C4-2B (cell line): ENCODE measurements at regions not wholly inside any gene's neighbourhood (a gene's known extent, or its start where the extent isn't known, plus 50 kb on each side); places are given as distances from the start of the nearest gene placed in this dataset.

Source experiments
- H3K27ac ChIP-seq: fragments of 450-650 bp; 2 replicates; pipeline ENCODE4 v1.5.1; 2017
- ZFX ChIP-seq: fragments of 450-650 bp; IDR thresholded peaks from 2 replicates; pipeline ENCODE4 v1.6.1; 2017
- TF ChIP-seq, protein P1 (sequence below): fragments of 450-650 bp; conservative IDR thresholded peaks from 2 replicates; pipeline ENCODE4 v1.5.1; 2017; ENCODE audit warnings: mild to moderate bottlenecking

DNA sequence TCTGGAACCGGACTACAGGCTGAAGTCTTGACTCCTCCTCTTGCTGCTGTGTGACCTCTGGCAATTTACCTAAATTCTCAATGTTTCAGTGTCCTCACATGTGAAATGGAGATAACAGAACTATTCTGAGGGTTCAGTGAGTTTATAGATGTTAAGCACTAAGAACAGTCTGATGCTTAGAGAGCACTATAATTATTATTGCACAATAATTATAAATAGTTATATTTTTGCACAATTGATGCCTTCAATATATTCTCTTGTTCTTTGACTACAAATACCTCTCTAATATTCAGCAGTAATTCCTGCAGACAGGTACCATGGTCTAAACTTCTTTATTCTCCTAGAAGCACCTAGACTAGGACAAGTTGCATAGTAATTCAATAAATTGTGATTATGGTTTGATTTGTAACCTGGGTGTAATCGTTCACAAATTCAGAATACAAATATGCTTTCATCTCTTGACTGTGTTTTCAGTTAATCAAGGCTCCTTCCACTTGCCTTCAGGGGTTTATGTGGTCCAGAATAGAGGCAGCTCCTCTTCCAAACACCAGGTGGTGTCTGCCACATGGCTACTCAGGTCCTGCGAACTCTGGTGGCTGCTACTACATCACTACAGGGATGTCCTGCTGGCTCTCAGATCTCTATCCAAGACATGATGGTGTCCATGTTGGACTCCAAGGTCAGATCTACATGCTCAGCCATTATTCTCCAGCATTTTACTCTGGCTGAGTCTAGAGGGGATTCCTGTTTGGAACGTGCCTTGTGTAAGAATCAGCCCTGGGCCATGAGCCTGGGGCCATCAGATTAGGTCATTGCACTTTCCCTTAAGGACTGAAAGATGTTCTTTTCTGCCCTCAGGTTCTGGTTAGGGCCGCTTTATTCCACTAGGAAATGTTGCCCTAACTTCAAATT, 103.4 kb downstream of the QRFPR start:
- H3K27ac ChIP-seq = no peak overlapping the region
- TF ChIP-seq, protein P1, sequence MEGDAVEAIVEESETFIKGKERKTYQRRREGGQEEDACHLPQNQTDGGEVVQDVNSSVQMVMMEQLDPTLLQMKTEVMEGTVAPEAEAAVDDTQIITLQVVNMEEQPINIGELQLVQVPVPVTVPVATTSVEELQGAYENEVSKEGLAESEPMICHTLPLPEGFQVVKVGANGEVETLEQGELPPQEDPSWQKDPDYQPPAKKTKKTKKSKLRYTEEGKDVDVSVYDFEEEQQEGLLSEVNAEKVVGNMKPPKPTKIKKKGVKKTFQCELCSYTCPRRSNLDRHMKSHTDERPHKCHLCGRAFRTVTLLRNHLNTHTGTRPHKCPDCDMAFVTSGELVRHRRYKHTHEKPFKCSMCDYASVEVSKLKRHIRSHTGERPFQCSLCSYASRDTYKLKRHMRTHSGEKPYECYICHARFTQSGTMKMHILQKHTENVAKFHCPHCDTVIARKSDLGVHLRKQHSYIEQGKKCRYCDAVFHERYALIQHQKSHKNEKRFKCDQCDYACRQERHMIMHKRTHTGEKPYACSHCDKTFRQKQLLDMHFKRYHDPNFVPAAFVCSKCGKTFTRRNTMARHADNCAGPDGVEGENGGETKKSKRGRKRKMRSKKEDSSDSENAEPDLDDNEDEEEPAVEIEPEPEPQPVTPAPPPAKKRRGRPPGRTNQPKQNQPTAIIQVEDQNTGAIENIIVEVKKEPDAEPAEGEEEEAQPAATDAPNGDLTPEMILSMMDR = peak; percentile 40
- no peak for TF ChIP-seq ZFX

DNA sequence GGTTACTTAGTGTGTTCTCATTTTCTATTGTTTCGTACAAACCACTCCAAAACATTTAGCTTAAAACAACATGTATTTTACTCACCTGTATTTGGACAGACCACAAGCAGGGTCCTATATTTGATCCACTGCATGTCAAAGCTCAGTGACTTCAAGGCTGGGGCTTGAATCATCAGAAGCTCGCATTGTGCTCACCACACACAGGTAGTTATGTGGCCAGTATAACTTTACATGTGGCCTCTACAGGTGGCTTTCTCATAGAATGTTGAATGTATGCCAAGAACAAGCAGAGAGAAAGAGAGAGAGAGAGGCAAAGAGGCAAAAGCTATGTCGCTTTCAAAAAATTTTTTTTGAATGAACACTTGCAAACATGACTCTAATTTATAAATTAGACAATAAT, 107.6 kb downstream of the QRFPR start:
- TF ChIP-seq, protein P1 = no peak
- TF ChIP-seq ZFX = no peak

DNA sequence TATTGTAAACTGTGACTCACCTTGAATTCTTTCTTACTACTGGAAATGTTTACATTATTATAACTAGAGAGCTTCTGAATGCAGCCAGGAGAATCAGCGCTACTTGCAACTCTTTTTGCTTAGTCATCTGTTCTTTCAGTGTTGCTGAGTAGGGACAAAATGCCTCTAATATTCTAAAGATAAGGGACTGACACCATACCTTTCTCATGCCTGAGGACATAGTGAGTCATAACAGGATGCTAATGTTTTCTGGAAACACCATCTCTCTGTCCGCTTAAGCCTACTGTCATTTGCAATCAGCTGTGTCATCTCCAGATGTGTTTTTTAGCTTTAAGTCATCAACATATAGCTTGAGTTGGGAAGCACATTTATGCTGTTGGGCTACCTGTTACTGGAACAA, 108.3 kb downstream of the QRFPR start:
- TF ChIP-seq, protein P1 = no peak
- TF ChIP-seq ZFX = no peak
- H3K27ac ChIP-seq = no peak overlapping the region

More for the DNA sequence above, 107.6 kb downstream of the QRFPR start:
- no peak overlapping the region for H3K27ac ChIP-seq

DNA sequence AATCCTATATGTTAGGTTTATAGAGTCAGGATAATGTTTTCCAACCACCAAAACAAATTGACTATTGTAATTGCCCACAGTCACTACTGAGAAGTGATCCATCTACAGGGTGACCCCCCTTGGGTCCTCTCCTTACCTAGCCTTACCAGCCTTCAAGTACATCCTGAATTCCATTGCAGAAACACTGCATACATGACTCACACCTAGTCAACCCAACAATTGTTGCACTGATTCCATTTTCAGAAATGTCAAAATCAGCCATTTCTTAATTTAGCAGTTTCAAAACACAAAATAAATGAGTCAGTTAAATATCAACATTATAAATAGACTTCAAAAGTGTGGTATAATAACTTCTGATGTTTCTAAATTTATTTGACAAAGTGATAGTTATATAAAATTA, 106.3 kb upstream of the TNIP3 start:
- H3K27ac ChIP-seq = no peak overlapping the region
- TF ChIP-seq, protein P1 = no peak
- TF ChIP-seq ZFX = no peak

DNA sequence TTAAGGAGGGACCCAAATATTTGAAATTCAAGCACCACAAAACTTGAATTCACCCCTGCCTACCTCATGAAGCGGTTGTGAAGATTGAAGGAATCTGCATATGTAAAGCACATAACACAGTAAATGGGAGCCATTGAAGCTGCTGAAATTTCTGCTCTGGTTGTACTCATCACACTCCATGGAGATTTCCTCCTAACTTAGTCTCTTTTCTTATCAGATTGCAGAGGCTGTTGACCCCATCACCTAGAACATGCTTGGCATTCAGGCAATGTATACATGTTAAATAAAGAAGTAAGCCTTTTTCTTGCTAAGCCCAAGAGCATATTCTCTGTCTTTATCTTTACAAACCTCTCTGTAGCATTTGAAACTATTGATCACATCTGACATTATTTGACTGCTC, 104.9 kb upstream of the TNIP3 start:
- TF ChIP-seq, protein P1 = no peak
- TF ChIP-seq ZFX = no peak
- no peak overlapping the region for H3K27ac ChIP-seq

DNA sequence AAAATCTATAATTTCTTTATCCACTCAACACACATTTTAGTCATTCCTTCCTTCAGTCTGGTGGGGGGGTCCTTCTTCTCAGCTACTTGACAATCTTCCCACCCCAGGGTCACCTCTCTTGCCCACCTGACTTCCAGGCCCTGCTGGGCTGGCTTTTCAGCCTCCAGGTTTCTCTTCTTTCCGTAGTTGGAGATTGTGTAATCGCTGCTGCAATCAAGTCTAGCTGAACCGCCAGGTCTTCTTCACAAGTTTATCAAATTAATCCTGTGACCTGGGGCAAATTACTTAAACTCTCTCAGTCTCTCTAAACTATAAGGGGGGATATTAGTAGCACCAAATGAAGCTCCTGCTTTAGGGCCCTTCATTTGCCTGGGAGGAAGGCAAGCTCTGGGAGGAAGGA, 102.9 kb upstream of the TNIP3 start:
- no peak overlapping the region for H3K27ac ChIP-seq
- no peak for TF ChIP-seq ZFX
- TF ChIP-seq, protein P1 = no peak

DNA sequence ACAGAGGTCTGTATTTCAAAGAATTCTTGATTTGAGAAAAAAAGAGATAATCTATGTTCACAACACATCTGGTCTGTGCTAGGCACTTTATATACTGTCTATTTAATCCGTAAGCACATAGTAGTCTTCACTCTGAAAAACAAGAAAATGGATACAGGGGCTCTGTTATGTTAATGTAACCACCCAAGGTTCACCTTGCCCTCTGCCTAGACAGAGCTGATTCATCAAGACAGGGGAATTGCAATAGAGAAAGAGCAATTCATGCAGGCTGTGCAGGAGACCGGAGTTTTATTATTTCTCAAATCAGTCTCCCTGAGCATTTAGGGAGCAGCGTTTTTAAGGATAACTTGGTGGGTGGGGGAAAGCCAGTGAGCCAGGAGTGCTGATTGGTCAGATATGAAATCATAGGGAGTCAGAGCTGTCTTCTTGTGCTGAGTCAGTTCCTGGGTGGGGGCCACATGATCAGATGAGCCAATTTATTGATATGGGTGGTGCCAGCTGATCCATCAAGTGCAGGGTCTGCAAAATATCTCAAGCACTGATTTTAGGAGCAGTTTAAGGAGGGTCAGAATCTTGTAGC, 92.9 kb upstream of the TNIP3 start:
- H3K27ac ChIP-seq = no peak overlapping the region
- TF ChIP-seq, protein P1 = no peak
- no peak for TF ChIP-seq ZFX
